ENCODE measurements at regions not wholly inside any gene's neighbourhood (a gene's known extent, or its start where the extent isn't known, plus 50 kb on each side); places are given as distances from the start of the nearest gene placed in this dataset.

DNA sequence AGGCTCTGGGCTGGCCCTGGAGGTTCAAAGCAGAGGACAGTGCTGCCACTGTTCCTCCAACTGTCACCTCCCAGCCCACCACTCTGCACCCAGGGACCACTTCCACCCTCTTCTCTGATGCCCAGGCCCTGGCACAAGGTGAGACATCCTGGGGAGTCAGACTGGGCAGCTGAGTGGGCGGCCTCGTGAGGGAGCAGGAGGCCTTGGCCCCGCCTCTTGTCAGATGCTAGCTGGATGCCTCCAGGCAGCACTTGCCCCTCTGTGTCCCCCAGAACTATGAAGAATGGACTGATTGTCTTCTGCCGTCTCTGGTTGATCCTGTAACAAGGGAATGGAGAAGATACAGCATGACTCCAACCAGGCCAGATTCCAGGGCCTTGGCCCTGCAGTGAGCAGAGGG, 191.0 kb upstream of the LINGO1 start:
- FAIRE-seq, result no peak
- DNase-seq (ENCODE audit: low spot score), result no peak

DNA sequence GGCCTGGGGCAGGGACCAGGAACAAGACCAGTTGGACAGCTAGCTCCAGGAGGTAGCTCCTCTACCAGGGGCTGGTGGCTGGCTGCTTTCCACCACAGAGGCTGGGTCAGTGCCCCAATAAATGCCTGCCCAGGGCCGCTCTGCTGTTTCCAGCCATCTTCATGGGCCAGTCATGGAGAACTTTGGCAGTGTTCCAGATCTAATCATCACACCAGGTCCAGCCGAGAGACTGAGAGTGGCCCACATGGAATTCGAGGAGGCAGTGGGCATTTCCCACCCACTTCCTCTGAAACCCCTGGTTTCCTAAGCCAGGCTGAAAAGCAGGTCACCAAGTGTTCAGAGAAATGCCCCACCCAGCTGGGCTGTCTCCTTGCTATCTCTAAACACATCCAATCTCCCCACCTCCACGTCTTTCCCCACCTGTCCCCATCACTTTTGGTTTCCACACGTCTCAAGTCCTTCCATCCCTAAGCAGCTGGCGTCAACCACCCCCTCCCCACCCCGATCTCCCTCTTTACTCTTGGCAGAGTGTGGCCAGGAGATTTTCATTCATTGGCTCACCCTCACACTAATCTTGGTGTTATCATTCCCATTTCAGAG, 190.0 kb upstream of the LINGO1 start:
- FAIRE-seq, result no peak
- DNase-seq (ENCODE audit: low spot score), result no peak

DNA sequence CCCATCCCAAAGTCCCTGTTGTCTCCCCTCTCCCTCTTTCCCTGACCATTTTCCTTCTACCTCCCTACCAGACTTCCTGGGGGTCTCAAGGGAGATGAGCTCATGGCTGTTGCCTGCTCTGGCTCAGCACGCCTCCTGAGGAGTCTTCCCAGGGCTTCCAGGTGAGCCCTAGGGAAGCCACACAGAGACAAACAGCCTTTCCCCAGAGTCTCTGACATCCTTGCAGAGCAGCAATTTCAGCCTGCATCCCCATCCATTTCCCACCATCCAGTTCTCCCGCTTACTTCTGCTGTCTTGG, 189.2 kb upstream of the LINGO1 start:
- FAIRE-seq (no peak), DNase-seq (ENCODE audit: low spot score) (no peak)

DNA sequence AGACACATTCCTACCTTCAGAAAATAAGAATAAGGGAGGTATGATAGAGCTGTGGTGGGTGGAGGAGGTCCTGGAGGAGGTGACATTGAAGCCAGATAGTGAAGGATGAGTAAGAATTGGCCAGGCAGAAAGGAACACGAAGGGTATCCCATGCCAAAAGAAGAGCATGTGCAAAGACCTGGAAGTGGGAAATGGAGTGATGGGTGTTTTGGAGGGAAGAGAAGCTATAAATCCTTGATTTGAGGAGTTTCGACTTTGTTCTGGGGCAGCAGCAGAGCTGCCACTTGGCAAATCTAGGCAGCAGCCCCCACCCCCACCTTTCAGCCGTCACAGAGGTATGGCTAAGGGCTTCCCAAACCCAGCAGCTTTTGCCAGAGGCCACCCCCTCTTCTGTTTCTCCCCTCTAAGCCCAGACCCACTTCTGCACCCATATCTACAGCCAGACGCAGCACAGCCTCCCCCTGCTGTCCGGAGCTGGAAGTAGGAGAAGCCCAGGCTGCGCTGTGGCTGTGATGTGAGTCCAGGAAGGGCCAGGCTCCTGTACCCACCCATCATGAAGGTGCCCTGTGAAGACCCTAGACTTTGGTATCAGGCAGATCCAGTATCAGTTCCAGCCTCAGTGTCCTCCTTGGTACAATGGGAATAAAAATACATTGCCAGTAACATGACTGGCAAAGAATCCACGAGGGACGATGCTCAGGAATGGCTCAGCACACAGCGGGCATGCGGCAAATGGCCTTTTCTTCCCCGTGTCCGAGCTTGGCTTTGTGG, 188.7 kb upstream of the LINGO1 start:
- no peak for DNase-seq (ENCODE audit: low spot score)
- FAIRE-seq, result no peak

DNA sequence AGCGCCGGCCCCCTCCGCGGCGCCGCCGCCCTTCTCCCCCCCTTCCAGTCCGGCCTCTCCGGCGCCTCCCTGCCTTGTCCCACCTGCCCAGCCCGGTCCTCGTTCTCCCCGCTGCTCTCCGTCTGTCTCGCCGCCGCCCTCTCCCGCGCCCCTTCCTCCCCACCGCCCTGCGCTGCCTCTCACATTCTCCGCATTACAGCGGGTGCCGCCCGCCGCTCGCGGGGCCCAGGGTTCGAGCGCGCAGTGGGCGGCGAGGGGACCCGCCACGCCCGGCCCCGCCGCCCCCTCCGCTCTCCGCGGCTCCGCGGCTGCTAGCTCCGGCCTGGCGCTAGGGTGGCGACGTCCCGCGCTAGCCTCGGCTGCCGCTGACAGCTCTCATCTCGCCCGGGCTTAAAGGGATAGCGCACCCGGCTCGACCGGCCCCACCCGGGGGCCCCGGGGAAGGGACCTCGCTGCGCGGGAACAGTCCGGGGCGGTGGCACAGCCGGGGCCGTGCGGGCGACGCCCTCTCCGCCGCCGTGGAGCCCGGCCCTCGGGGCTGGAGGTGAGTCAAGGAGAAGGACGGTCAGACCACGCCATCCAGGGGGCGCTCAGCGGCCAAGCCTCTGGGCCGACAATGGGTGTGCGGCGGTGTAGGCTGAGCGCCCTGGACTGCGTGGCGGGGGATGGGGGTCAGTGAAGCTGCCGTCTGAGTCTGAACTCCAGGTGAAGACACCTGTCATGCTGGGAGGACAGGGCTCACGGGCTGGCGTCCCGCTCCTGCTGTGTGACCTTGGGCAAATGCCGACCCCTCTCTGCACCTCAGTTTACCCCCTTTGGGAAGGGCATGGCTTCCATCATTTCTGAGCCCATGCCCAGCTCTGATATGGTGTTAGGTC, 187.4 kb upstream of the LINGO1 start:
- DNase-seq (ENCODE audit: low spot score), result no peak

DNA sequence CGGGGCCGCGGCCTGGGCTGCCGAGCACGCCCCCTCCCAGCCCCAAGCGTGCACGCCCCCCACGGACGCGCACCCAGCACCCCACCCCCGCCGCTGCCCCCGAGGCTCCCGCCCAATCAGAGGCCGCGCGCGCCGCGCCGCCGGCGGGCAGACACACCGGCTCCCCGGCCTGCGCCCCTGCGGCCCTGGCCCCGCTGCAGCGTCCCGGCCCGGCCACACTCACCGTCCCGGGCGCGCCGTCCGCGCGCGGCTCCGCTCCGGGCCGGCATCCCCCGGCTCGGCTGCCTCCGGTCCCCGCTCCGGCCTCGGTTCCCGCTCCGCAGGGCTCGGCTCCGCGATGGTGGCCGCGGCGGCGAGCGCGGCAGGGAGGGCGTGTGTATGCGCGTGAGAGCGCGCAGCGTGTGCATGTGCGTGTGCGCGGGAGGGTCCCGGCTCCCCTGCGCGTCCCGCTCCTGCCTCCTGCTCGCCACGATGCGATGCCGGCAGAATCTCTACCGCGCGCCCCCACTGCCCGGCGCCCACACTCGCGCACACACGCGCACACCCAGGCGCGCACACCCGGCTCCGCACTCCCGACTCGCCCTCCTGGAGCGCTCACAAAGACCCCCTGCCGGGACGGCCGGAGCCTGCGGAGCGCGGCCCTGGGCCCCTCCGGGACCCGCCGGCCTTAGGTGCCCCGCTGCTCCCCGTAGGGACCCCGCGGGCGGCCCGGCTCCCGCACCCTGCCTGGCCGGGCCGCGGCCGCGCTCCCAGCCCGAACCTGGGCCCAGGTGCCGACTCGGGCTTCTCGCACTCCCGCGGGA, 186.5 kb upstream of the LINGO1 start:
- FAIRE-seq, result no peak

More for the DNA sequence above, 187.4 kb upstream of the LINGO1 start:
- FAIRE-seq, result no peak

DNA sequence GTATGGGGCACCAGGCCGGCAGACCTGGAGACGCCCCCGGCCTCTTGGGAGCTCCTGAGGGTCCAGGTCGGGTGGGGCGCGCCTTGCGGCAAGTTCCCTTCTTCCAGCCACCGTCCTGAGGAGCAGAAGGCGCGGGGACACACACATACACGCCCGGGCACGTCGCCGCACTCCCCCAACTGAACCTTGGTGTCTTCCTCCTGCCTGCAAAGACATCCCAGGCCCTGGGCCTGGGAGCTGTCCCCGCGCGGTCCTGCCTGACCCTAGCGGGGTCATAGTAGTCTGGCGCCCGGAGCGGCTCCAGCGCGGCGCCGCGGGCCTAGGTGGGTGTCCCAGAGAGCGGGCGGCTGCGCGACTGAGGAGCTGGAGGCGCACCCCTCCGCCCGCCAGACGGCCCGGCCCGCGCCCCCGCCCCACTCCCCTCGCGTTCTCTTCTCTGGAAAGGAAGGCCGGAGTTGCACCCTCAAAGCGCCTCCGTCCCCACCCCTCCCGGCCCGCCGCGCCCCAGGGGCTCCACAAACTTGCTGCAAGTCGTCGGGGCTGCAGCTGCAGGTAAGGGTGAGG, 185.9 kb upstream of the LINGO1 start:
- DNase-seq (ENCODE audit: low spot score) (no peak), FAIRE-seq (no peak)

More for the DNA sequence above, 186.5 kb upstream of the LINGO1 start:
- DNase-seq (ENCODE audit: low spot score), result no peak

DNA sequence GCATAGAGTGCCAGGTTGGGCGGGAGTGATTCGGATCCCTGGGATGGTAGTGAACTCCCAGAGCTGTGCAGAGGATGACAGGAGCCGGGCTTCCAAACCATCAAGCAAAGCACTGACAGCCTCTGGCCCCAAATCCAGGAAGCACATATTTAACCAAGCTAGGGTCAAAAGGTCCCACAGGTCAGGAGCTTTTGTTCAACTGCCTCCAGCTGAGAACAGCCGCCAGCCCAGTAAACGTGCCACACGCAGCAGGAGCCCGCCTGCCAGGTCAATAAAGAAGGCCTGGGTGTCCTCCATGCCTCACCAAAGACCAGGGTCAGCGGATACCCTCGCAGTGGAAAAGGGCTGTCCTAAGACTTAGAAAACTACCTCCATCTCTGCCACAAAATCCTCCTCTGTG, 184.7 kb upstream of the LINGO1 start:
- FAIRE-seq, result no peak

DNA sequence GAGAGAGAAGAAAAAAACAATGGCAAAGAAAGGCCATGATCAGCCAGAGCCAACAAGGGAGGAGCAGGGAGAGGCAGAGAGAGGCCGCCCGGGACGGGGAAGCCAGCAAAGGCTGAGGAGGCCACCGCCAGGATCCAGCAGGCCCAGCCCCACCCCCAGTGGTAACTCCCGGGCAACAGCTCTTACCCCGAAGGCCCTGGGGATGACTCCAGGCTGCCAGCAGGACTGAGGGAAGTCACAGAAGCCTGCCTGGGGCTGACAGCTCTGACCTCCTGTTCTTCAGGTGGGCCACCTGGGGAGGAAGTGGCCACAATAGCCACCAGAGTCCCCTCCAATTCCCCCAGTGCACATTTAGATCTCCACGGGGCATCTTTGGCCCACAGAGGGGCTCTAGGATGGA, 184.3 kb upstream of the LINGO1 start:
- no peak for DNase-seq (ENCODE audit: low spot score)
- no peak for FAIRE-seq

More for the DNA sequence above, 184.7 kb upstream of the LINGO1 start:
- no peak for DNase-seq (ENCODE audit: low spot score)

DNA sequence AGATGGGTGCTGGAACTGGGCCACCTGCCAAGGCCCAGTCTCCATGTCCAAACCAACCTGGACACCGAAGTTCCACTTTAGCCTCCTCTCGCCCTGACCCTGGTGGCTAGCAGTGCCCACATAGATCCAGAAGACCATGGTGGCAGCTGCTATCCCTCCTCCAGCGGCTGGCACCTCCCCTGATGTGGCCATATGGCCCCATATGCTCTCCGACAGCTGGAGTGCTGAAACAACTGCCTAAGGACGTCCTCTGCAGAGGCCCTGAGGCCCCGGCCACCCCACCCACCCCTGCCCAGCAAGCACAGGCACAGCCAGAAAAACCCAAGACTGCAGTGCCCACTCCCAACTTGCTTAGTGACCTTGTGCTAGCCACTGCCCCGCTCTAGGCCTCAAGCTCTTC, 182.3 kb upstream of the LINGO1 start:
- no peak for FAIRE-seq

DNA sequence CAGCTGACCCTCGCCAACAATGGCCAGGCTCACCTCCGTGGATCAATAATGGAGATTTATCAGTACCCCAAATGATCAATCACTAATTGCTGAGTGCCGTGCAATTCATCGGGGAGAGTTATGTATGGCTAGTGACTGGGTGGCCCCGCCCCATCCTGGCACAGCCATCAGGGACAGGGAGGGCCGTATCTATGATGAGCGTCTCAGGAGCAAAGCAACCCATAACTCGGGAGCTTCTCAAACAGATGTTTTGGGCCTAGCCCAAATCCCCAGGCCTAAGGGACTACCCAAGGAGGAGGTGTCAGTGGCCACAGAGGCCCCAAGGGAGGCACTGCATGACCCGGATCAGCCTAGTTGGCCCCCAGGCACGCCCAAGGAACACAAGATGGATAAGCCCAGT, 180.0 kb upstream of the LINGO1 start:
- FAIRE-seq (no peak), DNase-seq (ENCODE audit: low spot score) (no peak)

More for the DNA sequence above, 182.3 kb upstream of the LINGO1 start:
- DNase-seq (ENCODE audit: low spot score), result no peak

DNA sequence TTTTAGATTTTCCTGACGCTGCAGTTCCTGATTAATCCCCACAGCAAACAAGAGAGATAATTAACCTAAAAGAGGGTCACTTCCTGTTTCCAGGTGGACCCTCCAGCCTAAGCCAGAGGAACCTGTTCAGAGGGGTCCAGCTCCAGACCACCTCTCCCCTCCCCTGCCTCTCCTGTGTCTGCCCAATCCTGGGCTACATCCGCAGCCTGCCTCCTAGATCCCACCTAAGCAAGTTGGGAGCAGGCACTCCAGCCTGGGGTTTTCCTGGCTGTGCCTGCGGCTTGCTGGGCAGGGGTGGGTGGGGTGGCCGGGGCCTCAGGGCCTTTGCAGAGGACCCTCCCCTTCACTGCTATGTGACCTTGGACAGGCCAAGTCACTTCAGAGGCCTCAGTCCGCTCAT, 178.6 kb upstream of the LINGO1 start:
- no peak for FAIRE-seq
- no peak for DNase-seq (ENCODE audit: low spot score)

DNA sequence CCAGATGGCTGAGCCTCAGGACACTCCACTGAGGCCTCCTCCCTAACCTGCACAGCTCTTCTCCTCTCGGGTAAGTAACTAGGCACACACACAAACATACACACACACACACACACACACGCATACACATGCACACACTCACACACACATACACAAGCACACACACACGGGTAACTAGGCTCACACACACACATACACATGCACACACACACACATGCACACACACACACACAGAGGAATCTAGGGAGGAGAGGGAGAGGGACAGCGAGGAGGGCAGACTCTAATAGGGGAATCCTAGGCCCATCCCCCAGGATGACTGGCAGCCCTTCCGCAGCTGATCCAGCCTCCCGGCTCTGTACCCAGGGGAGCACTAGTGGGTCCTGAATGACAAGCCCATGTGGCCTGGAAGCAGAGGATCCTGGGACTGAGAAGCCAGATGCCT, 177.4 kb upstream of the LINGO1 start:
- FAIRE-seq (no peak), DNase-seq (ENCODE audit: low spot score) (no peak)

DNA sequence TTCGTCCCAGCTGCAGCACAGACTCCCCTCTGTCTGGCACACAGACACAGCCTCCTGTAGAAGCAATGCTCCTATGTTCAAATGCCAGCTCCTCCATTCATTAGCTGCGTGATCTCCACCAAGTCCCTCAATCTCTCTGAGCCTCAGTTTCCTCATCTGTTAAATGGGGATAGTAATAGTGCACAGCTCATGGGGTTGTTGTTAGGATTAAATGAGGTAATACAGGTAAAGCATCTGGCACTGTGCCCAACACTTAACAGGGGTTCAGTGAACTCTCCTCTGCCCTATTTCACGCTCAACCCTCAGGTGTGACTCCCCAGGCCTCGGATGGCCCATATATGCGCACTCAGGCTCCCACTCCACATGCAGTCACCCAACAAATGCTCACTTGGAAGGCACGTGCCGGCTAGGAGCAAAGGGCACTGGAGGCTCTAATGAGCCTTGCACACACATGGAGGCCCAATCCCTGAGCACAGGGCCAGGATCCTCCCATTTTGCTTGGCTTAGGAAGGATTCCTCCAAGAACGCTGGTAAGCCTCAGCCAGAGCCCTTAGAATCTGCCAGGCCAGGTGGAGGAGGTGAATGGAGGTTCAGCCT, 176.0 kb upstream of the LINGO1 start:
- no peak for FAIRE-seq

DNA sequence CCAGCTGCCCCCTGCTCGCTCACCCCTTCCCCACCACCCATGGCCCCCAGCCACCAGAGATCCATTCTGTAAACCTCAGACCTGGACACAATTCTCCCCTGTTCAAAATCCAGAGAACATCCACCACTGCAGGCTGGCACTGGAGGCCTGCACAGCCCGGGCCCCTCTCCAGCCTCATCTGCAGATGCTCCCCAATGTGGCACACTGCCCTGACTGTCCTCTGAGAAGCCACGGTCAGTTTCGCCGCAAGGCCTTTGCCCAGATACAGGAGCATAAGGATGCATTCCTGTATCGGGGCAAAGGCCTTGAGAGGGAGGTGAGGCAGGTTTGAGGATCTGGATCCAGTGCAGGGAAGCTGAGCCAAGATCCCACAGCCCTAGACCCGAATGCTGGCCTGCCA, 175.4 kb upstream of the LINGO1 start:
- DNase-seq (ENCODE audit: low spot score) (no peak), FAIRE-seq (no peak)

More for the DNA sequence above, 176.0 kb upstream of the LINGO1 start:
- no peak for DNase-seq (ENCODE audit: low spot score)

DNA sequence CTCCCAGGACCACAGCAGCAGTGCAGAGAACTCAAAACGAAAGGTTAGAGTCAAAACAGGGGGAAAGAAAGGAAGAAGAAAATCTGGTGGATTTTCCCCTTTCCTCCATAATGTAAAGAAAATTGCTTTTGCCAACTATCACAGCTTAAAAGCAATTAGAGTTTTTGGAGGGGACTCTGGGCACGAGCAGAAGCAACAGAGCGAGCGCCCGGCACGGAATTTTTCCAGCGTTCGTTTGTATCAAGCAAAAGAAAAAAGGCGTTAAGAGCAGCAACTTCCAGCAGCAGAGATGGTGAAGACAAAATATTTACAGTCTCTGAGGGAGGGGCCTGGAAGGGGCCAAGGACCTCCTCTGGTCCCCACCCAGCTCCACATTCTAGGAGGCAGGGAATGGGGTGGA, 174.9 kb upstream of the LINGO1 start:
- no peak for FAIRE-seq

DNA sequence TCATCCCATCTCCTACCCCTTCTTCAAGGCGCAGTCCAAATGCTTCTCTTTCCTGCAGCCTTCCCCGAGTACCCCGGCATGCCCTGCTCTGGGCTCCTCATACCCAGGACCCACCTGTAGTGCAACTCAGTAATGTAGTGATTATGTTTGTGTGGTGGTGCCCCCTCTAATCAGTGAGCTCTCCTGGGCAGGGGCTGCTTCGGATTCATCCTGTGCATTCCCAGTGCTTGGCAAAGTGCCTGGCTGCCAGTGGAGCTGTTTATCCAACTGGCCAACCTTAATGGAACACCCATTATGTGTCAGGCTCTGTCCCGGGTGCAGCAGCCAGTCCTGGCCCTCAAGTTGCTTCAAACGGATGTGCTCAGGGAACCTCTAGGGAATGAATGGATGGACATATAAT, 174.4 kb upstream of the LINGO1 start:
- FAIRE-seq (no peak), DNase-seq (ENCODE audit: low spot score) (no peak)

More for the DNA sequence above, 174.9 kb upstream of the LINGO1 start:
- DNase-seq (ENCODE audit: low spot score), result no peak

DNA sequence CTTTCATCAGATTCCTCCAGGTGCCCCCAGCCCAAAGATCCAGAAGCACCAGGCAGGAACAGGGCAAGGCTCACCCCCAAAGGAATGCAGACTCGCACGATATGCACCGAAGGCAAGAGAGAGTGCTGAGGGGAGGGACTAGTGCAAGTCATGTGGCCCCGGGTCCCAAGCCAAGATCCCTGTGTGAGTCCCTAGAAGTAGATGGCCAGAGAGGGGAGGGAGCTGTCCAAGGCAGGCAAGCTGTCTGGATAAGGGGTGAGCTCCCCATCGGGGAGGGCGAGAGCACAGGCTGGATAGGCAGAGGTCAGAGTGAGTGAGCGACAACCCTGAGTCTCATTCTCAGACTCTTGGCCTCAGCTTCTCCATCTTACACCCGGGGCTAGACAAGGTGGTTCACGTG, 171.5 kb upstream of the LINGO1 start:
- FAIRE-seq, result no peak
- DNase-seq (ENCODE audit: low spot score), result no peak

DNA sequence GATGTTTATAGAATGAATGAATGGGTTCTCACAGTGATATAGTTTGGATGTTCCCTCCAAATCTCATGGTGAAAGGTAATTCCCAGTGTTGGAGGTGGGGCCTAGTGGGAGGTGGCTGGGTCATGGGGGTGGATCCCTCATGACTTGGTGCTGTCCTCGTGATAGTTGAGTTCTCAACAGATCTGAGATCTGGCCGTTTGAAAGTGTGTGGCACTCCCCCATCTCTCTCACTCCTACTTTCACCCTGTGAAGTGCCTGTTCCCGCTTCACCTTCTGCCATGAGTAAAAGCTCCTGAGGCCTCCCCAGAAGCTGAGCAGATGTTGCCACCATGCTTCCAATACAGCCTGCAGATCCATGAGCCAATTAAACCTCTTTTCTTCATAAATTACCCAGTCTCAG, 170.8 kb upstream of the LINGO1 start:
- FAIRE-seq (no peak), DNase-seq (ENCODE audit: low spot score) (no peak)

DNA sequence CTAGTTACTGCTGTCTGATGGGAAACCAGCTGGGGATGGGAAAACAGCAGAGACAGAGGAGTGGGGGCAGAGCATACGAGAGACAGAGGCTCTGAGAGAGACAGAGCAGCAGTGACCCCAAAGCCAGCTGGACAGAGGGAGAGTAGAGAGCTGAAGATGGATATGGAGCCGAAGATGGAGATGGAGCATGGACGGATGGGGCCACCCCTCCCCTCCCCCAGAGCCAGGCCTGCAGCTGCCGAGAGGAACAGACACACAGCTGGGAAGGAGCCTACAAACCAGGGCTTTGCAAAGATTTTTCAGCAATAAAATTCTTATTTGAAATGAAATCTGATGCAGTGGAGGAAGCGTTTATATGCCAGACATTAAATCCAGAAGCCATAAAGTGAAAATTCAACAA, 167.6 kb upstream of the LINGO1 start:
- DNase-seq (ENCODE audit: low spot score) (no peak), FAIRE-seq (no peak)

DNA sequence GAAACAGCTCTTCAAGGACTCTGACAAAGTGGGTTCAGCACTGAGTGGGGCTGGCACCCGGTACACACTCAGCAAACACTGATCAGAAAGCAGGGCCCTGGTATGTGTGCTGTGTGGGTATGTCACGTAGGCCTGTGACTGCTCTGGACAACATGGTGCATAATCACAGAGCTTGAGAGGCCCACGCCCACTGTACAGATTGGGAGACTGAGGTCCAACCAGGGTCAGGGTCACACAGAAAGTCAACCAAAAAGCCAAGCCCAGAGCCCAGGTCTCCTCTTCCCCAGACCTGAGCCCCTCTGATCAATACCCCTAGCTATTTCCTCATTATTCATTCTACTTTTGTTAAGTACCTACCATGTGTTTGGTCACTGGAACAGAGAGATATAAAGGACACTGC, 166.1 kb upstream of the LINGO1 start:
- FAIRE-seq, result no peak

More for the DNA sequence above, 166.1 kb upstream of the LINGO1 start:
- DNase-seq (ENCODE audit: low spot score), result no peak

Data from RCC 7860 (cell line).